ENCODE measurements at regions not wholly inside any gene's neighbourhood (a gene's known extent, or its start where the extent isn't known, plus 50 kb on each side); places are given as distances from the start of the nearest gene placed in this dataset.

GRCh38 chr2:217712431-217712830, 290.4 kb downstream of the TNS1 start:
- TF ChIP-seq CTCF (IDR thresholded peaks at IDR 0.05; ENCODE audit: poor library complexity) (no peak), EZH2 (IDR thresholded peaks at IDR 0.05; ENCODE audit: borderline replicate concordance) (no peak)
